Liver (tissue), 3 donors: ENCODE measurements at regions not wholly inside any gene's neighbourhood (a gene's known extent, or its start where the extent isn't known, plus 50 kb on each side); places are given as distances from the start of the nearest gene placed in this dataset.

Source experiments
- EGR1 ChIP-seq, 2 donors: IDR thresholded peaks; 2 replicates each; pipeline ENCODE4 v1.6.1; 2016 to 2018; ENCODE audit warnings: antibody characterized with exemption in 2 of 2, low read depth in 2 of 2
- FOXA2 ChIP-seq: IDR thresholded peaks from 2 replicates; pipeline ENCODE4 v1.6.1; 2016; ENCODE audit warnings: antibody characterized with exemption
- GABPA ChIP-seq, 2 donors: IDR thresholded peaks in 1 of 2; conservative IDR thresholded peaks in 1 of 2; 2 replicates each; pipeline ENCODE4 v1.6.1; 2016; ENCODE audit warnings: antibody characterized with exemption in 2 of 2, mild to moderate bottlenecking in 1 of 2, moderate library complexity in 1 of 2
- HNF4A ChIP-seq, 2 donors: conservative IDR thresholded peaks; 2 replicates each; pipeline ENCODE4 v1.6.1; 2016; ENCODE audit warnings: antibody characterized with exemption in 2 of 2, mild to moderate bottlenecking in 2 of 2
- HNF4G ChIP-seq: IDR thresholded peaks from 2 replicates; pipeline ENCODE4 v1.6.1; 2016; ENCODE audit warnings: antibody characterized with exemption
- JUND ChIP-seq, 2 donors: IDR thresholded peaks; 2 replicates each; pipeline ENCODE4 v1.6.1; 2016; ENCODE audit warnings: antibody characterized with exemption in 2 of 2
- RAD21 ChIP-seq, 2 donors: IDR thresholded peaks; 2 replicates each; pipeline ENCODE4 v1.6.1; 2016; ENCODE audit warnings: antibody characterized with exemption in 2 of 2, mild to moderate bottlenecking in 2 of 2
- SP1 ChIP-seq: IDR thresholded peaks from 2 replicates; pipeline ENCODE4 v1.6.1; 2018; ENCODE audit warnings: antibody characterized with exemption, mild to moderate bottlenecking
- TAF1 ChIP-seq: conservative IDR thresholded peaks from 2 replicates; pipeline ENCODE4 v1.6.1; 2016; ENCODE audit warnings: antibody characterized with exemption, mild to moderate bottlenecking
- YY1 ChIP-seq: IDR thresholded peaks from 2 replicates; pipeline ENCODE4 v1.6.1; 2016; ENCODE audit warnings: antibody characterized with exemption, mild to moderate bottlenecking
- TF ChIP-seq, protein P1 (sequence below): IDR thresholded peaks from 2 replicates; pipeline ENCODE4 v1.6.1; 2016; ENCODE audit warnings: antibody characterized with exemption, mild to moderate bottlenecking
- TF ChIP-seq, protein P2 (sequence below): fragments of 150-350 bp; IDR thresholded peaks from 2 replicates; pipeline ENCODE4 v1.5.1; 2017; ENCODE audit warnings: improper control_type of control experiment, low read depth, low read length; ENCODE audit not compliant: missing input control
- TF ChIP-seq, protein P3 (sequence below): IDR thresholded peaks from 2 replicates; pipeline ENCODE4 v1.6.1; 2016; ENCODE audit warnings: antibody characterized with exemption
- TF ChIP-seq, protein P4 (sequence below): IDR thresholded peaks from 2 replicates; pipeline ENCODE4 v1.6.1; 2016; ENCODE audit warnings: antibody characterized with exemption
- donor health status: healthy.
- donor health status: healthy.

DNA sequence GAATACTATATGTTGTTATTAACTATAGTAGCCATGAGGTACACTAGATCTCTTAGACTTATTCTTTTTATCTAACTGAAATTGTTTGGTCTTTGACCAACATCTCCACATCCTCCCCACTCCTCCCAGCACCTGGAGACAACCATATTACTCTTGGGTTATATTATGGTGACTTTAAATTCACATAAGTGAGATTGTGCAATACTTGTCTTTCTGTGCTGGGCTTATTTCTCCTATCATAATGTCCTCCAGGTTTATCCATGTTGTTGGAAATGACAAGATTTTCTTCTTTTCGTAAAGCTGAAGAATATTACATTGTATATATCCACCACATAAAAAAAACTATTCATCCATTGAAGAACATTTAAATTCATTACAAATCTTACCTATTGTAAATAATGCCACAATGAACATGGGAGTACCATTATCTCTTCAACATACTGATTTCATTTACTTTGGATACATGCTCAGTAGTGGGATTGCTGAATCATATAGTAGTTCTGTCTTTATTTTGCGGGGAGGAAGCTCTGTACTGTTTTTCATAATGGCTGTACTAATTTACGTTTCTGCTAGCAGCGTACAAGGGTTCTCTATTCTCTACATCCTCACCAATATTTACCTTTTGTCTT, 159.2 kb upstream of the SCN7A start:
- TF ChIP-seq, protein P1, sequence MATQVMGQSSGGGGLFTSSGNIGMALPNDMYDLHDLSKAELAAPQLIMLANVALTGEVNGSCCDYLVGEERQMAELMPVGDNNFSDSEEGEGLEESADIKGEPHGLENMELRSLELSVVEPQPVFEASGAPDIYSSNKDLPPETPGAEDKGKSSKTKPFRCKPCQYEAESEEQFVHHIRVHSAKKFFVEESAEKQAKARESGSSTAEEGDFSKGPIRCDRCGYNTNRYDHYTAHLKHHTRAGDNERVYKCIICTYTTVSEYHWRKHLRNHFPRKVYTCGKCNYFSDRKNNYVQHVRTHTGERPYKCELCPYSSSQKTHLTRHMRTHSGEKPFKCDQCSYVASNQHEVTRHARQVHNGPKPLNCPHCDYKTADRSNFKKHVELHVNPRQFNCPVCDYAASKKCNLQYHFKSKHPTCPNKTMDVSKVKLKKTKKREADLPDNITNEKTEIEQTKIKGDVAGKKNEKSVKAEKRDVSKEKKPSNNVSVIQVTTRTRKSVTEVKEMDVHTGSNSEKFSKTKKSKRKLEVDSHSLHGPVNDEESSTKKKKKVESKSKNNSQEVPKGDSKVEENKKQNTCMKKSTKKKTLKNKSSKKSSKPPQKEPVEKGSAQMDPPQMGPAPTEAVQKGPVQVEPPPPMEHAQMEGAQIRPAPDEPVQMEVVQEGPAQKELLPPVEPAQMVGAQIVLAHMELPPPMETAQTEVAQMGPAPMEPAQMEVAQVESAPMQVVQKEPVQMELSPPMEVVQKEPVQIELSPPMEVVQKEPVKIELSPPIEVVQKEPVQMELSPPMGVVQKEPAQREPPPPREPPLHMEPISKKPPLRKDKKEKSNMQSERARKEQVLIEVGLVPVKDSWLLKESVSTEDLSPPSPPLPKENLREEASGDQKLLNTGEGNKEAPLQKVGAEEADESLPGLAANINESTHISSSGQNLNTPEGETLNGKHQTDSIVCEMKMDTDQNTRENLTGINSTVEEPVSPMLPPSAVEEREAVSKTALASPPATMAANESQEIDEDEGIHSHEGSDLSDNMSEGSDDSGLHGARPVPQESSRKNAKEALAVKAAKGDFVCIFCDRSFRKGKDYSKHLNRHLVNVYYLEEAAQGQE, result no peak
- TF ChIP-seq TAF1 (no peak), HNF4A (conservative IDR thresholded peaks at IDR 0.05) (no peak), SP1 (no peak), EGR1 (IDR thresholded peaks at IDR 0.05; ENCODE audit: low read depth in 2 of 2) (no peak), JUND (IDR thresholded peaks at IDR 0.05) (no peak), GABPA (IDR thresholded peaks at IDR 0.05 in 1 of 2, conservative IDR thresholded peaks at IDR 0.05 in 1 of 2) (no peak), YY1 (no peak), FOXA2 (no peak), RAD21 (IDR thresholded peaks at IDR 0.05) (no peak), HNF4G (no peak)
- TF ChIP-seq, protein P2, sequence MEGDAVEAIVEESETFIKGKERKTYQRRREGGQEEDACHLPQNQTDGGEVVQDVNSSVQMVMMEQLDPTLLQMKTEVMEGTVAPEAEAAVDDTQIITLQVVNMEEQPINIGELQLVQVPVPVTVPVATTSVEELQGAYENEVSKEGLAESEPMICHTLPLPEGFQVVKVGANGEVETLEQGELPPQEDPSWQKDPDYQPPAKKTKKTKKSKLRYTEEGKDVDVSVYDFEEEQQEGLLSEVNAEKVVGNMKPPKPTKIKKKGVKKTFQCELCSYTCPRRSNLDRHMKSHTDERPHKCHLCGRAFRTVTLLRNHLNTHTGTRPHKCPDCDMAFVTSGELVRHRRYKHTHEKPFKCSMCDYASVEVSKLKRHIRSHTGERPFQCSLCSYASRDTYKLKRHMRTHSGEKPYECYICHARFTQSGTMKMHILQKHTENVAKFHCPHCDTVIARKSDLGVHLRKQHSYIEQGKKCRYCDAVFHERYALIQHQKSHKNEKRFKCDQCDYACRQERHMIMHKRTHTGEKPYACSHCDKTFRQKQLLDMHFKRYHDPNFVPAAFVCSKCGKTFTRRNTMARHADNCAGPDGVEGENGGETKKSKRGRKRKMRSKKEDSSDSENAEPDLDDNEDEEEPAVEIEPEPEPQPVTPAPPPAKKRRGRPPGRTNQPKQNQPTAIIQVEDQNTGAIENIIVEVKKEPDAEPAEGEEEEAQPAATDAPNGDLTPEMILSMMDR, result no peak
- TF ChIP-seq, protein P3, sequence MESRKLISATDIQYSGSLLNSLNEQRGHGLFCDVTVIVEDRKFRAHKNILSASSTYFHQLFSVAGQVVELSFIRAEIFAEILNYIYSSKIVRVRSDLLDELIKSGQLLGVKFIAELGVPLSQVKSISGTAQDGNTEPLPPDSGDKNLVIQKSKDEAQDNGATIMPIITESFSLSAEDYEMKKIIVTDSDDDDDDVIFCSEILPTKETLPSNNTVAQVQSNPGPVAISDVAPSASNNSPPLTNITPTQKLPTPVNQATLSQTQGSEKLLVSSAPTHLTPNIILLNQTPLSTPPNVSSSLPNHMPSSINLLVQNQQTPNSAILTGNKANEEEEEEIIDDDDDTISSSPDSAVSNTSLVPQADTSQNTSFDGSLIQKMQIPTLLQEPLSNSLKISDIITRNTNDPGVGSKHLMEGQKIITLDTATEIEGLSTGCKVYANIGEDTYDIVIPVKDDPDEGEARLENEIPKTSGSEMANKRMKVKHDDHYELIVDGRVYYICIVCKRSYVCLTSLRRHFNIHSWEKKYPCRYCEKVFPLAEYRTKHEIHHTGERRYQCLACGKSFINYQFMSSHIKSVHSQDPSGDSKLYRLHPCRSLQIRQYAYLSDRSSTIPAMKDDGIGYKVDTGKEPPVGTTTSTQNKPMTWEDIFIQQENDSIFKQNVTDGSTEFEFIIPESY, result no peak
- TF ChIP-seq, protein P4, sequence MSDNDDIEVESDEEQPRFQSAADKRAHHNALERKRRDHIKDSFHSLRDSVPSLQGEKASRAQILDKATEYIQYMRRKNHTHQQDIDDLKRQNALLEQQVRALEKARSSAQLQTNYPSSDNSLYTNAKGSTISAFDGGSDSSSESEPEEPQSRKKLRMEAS, result no peak
